Ovary (tissue), 7 donors: ENCODE measurements at regions not wholly inside any gene's neighbourhood (a gene's known extent, or its start where the extent isn't known, plus 50 kb on each side); places are given as distances from the start of the nearest gene placed in this dataset.

Source experiments
- DNase-seq, 5 donors: peaks; one replicate each; pipeline ENCODE4 v3.0.0-alpha.2; 2019 to 2020
- H3K27ac ChIP-seq, 2 donors: fragments of 200-600 bp; one replicate each; pipeline versions ENCODE4 v1.5.1 to v1.8.0; 2019 to 2022
- H3K27me3 ChIP-seq: fragments of 200-600 bp; one replicate; pipeline ENCODE4 v1.8.0; 2022
- H3K36me3 ChIP-seq: fragments of 200-600 bp; sonication (generic); one replicate; pipeline ENCODE4 v1.5.1; 2019
- H3K4me1 ChIP-seq: one replicate; pipeline ENCODE4 v1.8.1; 2013; ENCODE audit warnings: mild to moderate bottlenecking, moderate library complexity; ENCODE audit not compliant: insufficient read depth
- H3K4me3 ChIP-seq: fragments of 200-600 bp; sonication (generic); one replicate; pipeline ENCODE4 v1.5.1; 2017
- H3K9me3 ChIP-seq, 2 donors: fragments of 200-600 bp in 1 of 2; sonication (generic) in 1 of 2; one replicate each; pipeline versions ENCODE4 v1.5.1 to v1.8.1; 2013 to 2019; ENCODE audit warnings: mild to moderate bottlenecking in 1 of 2, moderate library complexity in 1 of 2
- CTCF ChIP-seq, 3 donors: fragments of 450-650 bp in 2 of 3; fragments of 200-600 bp in 1 of 3; IDR thresholded peaks; one replicate each; pipeline versions ENCODE4 v1.5.1 to v1.8.0; 2016 to 2022; ENCODE audit warnings: antibody characterized with exemption in 3 of 3, mild to moderate bottlenecking in 1 of 3
- EP300 ChIP-seq: sonication (generic); formaldehyde crosslinking; IDR thresholded peaks from one replicate; pipeline ENCODE4 v1.6.1; 2017; ENCODE audit warnings: antibody characterized with exemption
- POLR2A ChIP-seq: fragments of 450-650 bp; IDR thresholded peaks from one replicate; pipeline ENCODE4 v1.6.1; 2017; ENCODE audit warnings: antibody characterized with exemption, mild to moderate bottlenecking, moderate library complexity
- WGBS, 3 donors: extraction: QIAGEN DNeasy Blood & Tissue Kit in 1 of 3; methylation state at CpG; one replicate each; pipeline versions ENCODE4 v1.1.5 to v1.1.7; 2013 to 2017; 5-methylcytosine and 5-hydroxymethylcytosine counted together
- intact Hi-C, 4 donors: fragments of 100-400 bp; cut with DNase I; formaldehyde crosslinking; loops; one replicate each; pipeline versions ENCODE4 v1.11.0 to v1.15.1; 2022 to 2023
- donor health status: DM: no; HTN: no; CAD: no; lungs with moderate emphysema.
- donor health status: DM: no; HTN: no; CAD: no.
- donor health status: Bipolar disorder and iron deficiency.
- donor health status: DM: no; HTN: no; CAD: no.
- donor health status: DM: yes; HTN: yes; CAD: no.

DNA sequence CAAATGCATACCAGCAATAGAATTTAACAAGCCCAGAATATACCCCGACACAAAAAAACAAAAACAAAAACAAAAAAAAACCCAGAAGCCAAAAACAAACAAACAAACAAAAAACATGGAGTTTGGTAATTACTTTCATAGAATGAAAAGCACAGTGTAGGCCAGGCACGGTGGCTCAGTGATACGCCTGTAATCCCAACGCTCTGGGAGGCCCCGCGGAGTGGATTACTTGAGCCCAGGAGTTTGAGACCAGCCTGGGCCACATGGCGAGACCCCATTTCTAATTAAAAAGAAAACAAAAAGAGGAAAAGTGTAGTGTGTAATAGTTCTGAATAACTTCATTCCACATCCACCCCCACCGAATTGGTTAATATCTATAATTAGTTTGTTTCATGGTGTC, 1265.7 kb downstream of the NCAM2 start:
- WGBS, 3 donors = 91 to 96% (median 93%) methylated on average over 8 of the region's 8 CpGs
- Histone ChIP-seq H3K9me3 (no peaks in the 10 kb centered on the region), H3K36me3 (no peaks in the 10 kb centered on the region), H3K4me3 (no peak overlapping the region), H3K4me1 (no peaks in the 10 kb centered on the region), H3K27ac (no peak overlapping the region), H3K27me3 (no peaks in the 10 kb centered on the region)
- no peak for DNase-seq
- TF ChIP-seq POLR2A (no peak), CTCF (IDR thresholded peaks at IDR 0.05) (no peak), EP300 (no peak)
- intact Hi-C loops = no loop called here

- no peak overlapping the region for H3K4me3 ChIP-seq
- DNase-seq = no peak
- no peaks in the 10 kb centered on the region for H3K4me1 ChIP-seq
- no peaks in the 10 kb centered on the region for H3K36me3 ChIP-seq
- TF ChIP-seq CTCF (IDR thresholded peaks at IDR 0.05) (no peak), EP300 (no peak), POLR2A (no peak)
- 80 to 91% (median 91%) methylated on average over 2 of the region's 2 CpGs for WGBS, 3 donors
- intact Hi-C loops = no loop called here
- no peaks in the 10 kb centered on the region for H3K9me3 ChIP-seq
- no peaks in the 10 kb centered on the region for H3K27me3 ChIP-seq
- H3K27ac ChIP-seq = no peak overlapping the region
Measured at GRCh38 chr21:22277341-22277740, 1279.1 kb downstream of the NCAM2 start.

DNA sequence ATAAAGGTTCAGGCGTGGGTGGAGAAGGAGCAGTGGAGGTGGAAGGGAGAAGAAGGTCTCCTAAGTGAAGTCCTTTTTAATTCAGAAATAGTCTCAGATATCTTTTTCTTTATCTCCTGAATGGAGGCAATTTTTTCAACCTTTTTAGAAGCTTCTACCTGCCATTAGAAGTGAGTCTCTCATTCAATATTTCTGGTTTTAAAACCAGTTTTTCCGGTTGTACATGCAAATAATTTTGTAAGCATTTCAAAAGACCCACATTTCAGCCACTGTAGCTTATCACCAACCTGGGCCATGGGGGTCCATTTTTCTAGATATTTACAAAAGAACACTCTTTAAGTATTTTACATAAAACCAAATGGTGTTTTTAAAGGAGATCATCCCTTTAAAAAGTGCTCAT, 1280.2 kb downstream of the NCAM2 start:
- Histone ChIP-seq H3K9me3 (no peaks in the 10 kb centered on the region), H3K27me3 (no peaks in the 10 kb centered on the region), H3K36me3 (no peaks in the 10 kb centered on the region), H3K27ac (no peak overlapping the region), H3K4me3 (no peak overlapping the region), H3K4me1 (no peaks in the 10 kb centered on the region)
- intact Hi-C loops = no loop called here
- 87 to 92% (median 90%) methylated on average over 2 of the region's 2 CpGs for WGBS, 3 donors
- no peak for DNase-seq
- no peak for TF ChIP-seq POLR2A
- TF ChIP-seq CTCF (IDR thresholded peaks at IDR 0.05) = no peak
- no peak for TF ChIP-seq EP300

DNA sequence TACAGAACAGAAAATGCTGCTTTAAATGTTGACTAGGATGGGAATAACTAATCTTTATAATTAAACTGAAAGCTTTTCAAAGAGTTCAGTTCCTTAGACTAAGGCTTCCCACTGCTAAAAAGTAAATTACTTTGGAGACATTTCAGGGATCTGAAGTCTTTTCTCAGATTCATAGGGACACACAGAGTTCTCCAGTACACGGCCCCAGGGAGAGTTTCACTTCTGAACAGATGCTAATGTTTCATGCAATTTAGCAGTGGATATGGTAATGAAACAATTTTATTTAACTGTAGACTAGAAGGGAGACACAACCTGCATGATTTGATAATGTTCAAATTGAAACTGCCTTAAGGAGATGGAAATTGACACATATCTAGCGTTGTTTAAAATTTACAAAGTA, 1282.6 kb downstream of the NCAM2 start:
- no peaks in the 10 kb centered on the region for H3K27me3 ChIP-seq
- WGBS, 3 donors = 59 to 73% (median 67%) methylated on average over 2 of the region's 2 CpGs
- H3K27ac ChIP-seq = no peak overlapping the region
- no peak for TF ChIP-seq EP300
- TF ChIP-seq CTCF (IDR thresholded peaks at IDR 0.05) = no peak
- no peak for TF ChIP-seq POLR2A
- no peaks in the 10 kb centered on the region for H3K36me3 ChIP-seq
- no peaks in the 10 kb centered on the region for H3K4me1 ChIP-seq
- H3K4me3 ChIP-seq = no peak overlapping the region
- intact Hi-C loops = no loop called here
- no peak for DNase-seq
- no peaks in the 10 kb centered on the region for H3K9me3 ChIP-seq
